Mucosa of stomach (tissue), 1 donor: ENCODE measurements at regions not wholly inside any gene's neighbourhood (a gene's known extent, or its start where the extent isn't known, plus 50 kb on each side); places are given as distances from the start of the nearest gene placed in this dataset.
"Not testable (repeated sequence)": the region's sequence is repeated elsewhere in the genome, so short reads cannot be mapped to it uniquely, and the experiment has no call there.

Experiments used
- H3K27me3 ChIP-seq: one replicate; pipeline ENCODE4 v1.7.0; 2013; ENCODE audit warnings: mild to moderate bottlenecking, low read length; ENCODE audit not compliant: control insufficient read depth, insufficient read depth
- H3K36me3 ChIP-seq: one replicate; pipeline ENCODE4 v1.7.0; 2013; ENCODE audit warnings: low read length; ENCODE audit not compliant: control insufficient read depth, insufficient read depth
- H3K4me1 ChIP-seq: one replicate; pipeline ENCODE4 v1.7.0; 2013; ENCODE audit warnings: mild to moderate bottlenecking, low read length; ENCODE audit not compliant: control insufficient read depth, insufficient read depth
- H3K4me3 ChIP-seq: one replicate; pipeline ENCODE4 v1.7.0; 2013; ENCODE audit warnings: low read length
- H3K9ac ChIP-seq: one replicate; pipeline ENCODE4 v1.7.0; 2013; ENCODE audit warnings: mild to moderate bottlenecking, low read length, moderate library complexity
- H3K9me3 ChIP-seq: one replicate; pipeline ENCODE4 v1.7.0; 2013; ENCODE audit warnings: mild to moderate bottlenecking, low read length, moderate library complexity; ENCODE audit not compliant: control insufficient read depth
- donor health status: Pancreatic carcinoma.

DNA sequence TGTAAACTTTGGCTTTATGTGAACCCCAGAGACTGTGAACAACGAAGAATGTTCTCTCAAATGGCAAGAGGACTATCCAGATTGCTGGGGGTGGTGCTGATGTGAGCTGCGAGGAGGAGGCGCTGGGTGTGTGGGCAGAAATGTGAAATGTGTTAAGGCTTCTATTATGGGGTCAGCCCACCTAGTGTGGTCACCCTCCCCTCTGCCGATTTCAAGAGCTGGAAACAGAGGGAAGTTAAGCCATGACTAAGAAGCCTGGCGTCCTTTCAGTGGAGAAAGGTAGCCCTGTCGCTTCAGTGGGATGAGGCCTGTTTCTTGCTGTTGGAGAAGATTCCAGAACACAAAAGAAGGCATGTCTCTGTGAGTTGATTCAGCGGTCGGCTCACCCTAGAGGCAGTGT is 89.0 kb upstream of the KCTD1 start:
- Histone ChIP-seq H3K9ac (no peak overlapping the region), H3K36me3 (no peaks in the 10 kb centered on the region)

DNA sequence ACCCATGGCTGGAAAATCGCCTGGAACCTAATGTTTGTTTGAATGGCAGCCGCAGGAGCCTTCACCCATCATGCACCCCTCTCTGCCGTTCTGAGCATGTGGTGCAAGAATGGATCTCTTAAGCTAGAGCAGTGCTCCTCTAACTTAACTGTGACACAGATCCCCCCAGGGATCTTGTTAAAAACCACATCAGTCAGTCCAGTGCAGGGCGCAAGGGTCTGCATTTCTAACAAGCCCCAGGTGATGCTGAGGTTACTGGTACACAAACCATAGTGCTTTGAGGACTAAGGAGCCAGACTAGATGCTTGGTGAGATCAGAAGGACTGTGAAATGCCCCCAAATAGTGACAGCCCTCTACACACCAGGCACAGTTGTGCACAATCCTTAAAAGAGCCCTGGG is 87.1 kb upstream of the KCTD1 start:
- H3K9ac ChIP-seq: no peak overlapping the region
- H3K4me1 ChIP-seq: no peaks in the 10 kb centered on the region
- H3K36me3 ChIP-seq: no peaks in the 10 kb centered on the region
- H3K27me3 ChIP-seq: no peaks in the 10 kb centered on the region
- H3K9me3 ChIP-seq: no peaks in the 10 kb centered on the region
- no peak overlapping the region for H3K4me3 ChIP-seq

More for the DNA sequence above, 89.0 kb upstream of the KCTD1 start:
- no peaks in the 10 kb centered on the region for H3K9me3 ChIP-seq
- H3K4me3 ChIP-seq: no peak overlapping the region
- no peaks in the 10 kb centered on the region for H3K4me1 ChIP-seq
- H3K27me3 ChIP-seq: no peaks in the 10 kb centered on the region

- H3K36me3 ChIP-seq: no peaks in the 10 kb centered on the region
- no peak overlapping the region for H3K9ac ChIP-seq
- H3K9me3 ChIP-seq: no peaks in the 10 kb centered on the region
These were observed 86.3 kb upstream of the KCTD1 start for GRCh38 chr18:26634631-26635030.

DNA sequence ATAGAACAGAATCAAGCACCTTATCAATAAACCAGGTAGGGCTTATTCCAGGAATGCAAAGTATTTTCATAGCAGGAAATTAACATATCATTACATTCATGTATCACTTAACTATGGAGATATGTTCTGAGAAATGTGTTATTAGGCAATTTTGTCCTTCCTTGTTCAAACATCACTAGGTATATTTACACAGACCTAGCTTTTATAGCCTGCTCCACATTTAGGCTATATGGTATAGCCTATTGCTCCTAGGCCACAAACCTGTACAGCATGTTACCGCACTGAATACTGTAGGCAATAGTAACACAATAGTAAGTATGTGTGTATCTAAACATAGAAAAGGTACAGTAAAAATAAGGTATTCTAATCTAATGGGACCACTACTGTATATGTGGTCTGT is 82.8 kb upstream of the KCTD1 start:
- Histone ChIP-seq H3K4me3 (no peak overlapping the region), H3K9me3 (no peaks in the 10 kb centered on the region), H3K9ac (no peak overlapping the region), H3K36me3 (no peaks in the 10 kb centered on the region), H3K4me1 (no peaks in the 10 kb centered on the region), H3K27me3 (no peaks in the 10 kb centered on the region)

More at GRCh38 chr18:26634631-26635030, 86.3 kb upstream of the KCTD1 start:
- H3K4me1 ChIP-seq: no peaks in the 10 kb centered on the region
- H3K27me3 ChIP-seq: no peaks in the 10 kb centered on the region
- no peak overlapping the region for H3K4me3 ChIP-seq

DNA sequence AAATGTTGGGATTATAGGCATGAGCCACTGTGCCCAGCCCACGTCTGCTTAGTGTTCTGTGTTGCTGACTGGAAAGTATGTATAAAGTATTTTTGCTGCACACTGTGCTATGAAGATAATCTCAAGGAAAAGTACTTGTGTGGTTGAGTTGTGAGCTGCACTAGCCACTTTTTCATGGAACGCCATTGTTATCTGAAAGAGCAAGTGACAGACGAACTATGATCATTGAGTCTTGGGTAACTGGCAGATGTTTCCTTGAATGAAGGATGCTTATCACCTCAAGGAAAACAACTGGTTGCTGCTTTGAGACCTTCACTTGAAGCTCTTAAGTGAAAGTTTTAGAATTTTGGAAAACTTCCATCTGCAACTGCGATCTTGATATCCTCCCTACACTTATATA is 82.2 kb upstream of the KCTD1 start:
- no peaks in the 10 kb centered on the region for H3K36me3 ChIP-seq
- H3K9me3 ChIP-seq: no peaks in the 10 kb centered on the region
- no peaks in the 10 kb centered on the region for H3K27me3 ChIP-seq
- no peaks in the 10 kb centered on the region for H3K4me1 ChIP-seq
- H3K9ac ChIP-seq: no peak overlapping the region
- no peak overlapping the region for H3K4me3 ChIP-seq

DNA sequence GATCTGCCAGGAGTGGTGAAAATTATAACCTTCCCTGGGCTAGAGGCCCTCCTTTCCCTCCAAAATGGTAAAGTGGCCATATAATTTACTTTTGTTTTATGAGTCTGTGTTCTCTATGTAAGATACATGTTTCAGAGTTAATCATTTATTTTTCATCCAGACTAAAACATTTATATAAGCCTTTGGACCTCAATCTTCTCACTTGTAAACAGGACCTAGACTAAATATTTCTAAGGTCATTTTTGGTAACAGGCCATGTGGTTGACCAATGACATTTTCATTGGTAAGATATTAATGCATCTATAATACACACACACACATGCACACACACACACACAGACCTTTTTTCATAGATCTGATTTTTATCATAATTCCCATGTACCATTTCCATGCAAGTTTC is 79.7 kb upstream of the KCTD1 start:
- no peak overlapping the region for H3K4me3 ChIP-seq
- H3K9ac ChIP-seq: no peak overlapping the region
- no peaks in the 10 kb centered on the region for H3K36me3 ChIP-seq
- no peaks in the 10 kb centered on the region for H3K9me3 ChIP-seq
- H3K4me1 ChIP-seq: no peaks in the 10 kb centered on the region
- no peaks in the 10 kb centered on the region for H3K27me3 ChIP-seq

- Histone ChIP-seq H3K4me3 (no peak overlapping the region), H3K9me3 (no peaks in the 10 kb centered on the region), H3K4me1 (no peaks in the 10 kb centered on the region), H3K27me3 (no peaks in the 10 kb centered on the region), H3K36me3 (no peaks in the 10 kb centered on the region), H3K9ac (no peak overlapping the region)
These were observed 76.1 kb upstream of the KCTD1 start for GRCh38 chr18:26624443-26624842.

- not testable (repeated sequence) for H3K4me3 ChIP-seq, H3K27me3 ChIP-seq, H3K36me3 ChIP-seq, H3K4me1 ChIP-seq, H3K9ac ChIP-seq, H3K9me3 ChIP-seq
These were observed 75.0 kb upstream of the KCTD1 start for GRCh38 chr18:26623314-26623713.

DNA sequence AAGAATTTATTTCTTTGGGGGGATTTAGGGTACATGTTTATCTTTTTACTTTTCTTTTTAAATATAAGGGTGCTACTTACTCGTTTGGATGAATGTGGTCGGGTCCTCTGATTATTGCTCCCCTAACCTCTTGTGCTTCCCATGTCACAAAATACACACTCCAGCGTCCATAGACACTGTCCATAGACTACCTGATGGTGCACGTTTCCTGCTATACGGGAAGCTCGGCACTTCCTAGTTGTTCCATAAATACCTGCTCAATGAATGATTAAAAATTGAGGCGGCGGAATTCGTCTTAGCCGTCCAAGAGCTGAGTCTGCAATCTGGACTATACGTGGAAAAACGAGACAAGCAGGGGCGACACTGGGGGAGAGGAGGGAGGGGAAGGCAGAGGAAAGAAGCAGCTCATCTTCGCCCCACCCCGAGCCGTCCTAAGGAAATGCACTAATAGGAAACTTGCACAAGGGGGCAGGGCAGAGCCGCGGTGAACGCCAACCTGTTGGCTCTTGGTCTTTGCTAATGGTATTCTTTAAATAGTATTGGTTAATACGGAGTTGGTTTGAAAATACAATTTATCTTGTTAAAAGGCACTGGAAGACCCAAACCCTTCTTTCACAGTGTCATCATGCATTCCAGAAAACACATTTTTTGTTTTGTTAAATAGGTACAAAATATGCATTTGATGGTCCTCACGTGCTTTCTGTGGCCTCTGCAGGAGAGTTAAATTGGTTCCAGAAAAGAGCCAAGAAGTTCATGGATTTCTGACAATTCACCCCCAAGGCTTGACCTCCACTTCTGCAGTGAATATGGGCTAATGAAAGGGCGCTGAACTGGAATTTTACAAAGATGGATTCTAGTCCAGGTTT is 73.0 kb upstream of the KCTD1 start:
- Histone ChIP-seq H3K27me3 (no peaks in the 10 kb centered on the region), H3K9ac (no peak overlapping the region), H3K4me3 (no peak overlapping the region), H3K4me1 (no peaks in the 10 kb centered on the region), H3K9me3 (no peaks in the 10 kb centered on the region), H3K36me3 (no peaks in the 10 kb centered on the region)

DNA sequence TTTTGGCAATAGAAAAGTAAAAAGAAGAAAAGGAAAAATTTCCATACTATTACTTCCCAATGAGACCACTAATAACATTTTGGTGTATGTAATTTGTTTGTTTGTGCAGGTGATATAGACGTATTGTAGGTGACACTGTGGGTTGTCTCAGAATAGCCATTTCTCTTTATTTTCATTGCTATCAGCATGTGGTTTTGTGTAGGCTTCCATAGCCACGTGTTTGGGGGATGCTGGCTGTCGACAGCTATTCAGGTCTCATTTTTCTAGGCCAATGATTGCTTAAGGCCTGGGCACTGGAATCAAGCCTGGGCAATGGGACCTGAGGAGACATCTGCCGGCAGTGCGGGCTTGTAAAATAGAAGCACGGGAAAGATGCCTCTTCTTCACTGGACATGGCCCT is 71.0 kb upstream of the KCTD1 start:
- H3K4me1 ChIP-seq: no peaks in the 10 kb centered on the region
- H3K36me3 ChIP-seq: no peaks in the 10 kb centered on the region
- H3K4me3 ChIP-seq: no peak overlapping the region
- no peaks in the 10 kb centered on the region for H3K9me3 ChIP-seq
- H3K27me3 ChIP-seq: no peaks in the 10 kb centered on the region
- H3K9ac ChIP-seq: no peak overlapping the region

- Histone ChIP-seq H3K9me3 (no peaks in the 10 kb centered on the region), H3K36me3 (no peaks in the 10 kb centered on the region), H3K4me3 (no peak overlapping the region), H3K9ac (no peak overlapping the region), H3K27me3 (no peaks in the 10 kb centered on the region), H3K4me1 (no peaks in the 10 kb centered on the region)
These were observed 69.8 kb upstream of the KCTD1 start for GRCh38 chr18:26618135-26618534.

DNA sequence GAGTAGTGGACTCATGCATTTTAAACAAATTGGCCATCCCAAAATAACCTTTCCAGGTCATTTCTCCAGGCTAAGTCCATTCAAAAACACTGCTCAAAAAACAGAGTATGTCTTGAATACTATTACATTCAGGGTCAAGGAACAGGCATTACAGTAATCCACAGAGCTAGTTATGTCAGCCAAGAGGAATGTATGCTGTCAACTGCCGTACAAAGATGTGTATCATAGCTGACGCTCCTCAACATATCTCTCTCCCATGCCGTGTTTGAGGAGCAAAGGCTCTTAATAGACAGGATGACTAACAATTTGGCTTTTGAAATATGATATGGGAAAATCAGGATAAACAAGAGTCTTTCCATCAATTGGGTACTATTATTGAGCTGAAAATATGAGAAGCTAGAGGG is 68.8 kb upstream of the KCTD1 start:
- Histone ChIP-seq H3K27me3 (no peaks in the 10 kb centered on the region), H3K9me3 (no peaks in the 10 kb centered on the region), H3K4me3 (no peak overlapping the region), H3K4me1 (no peaks in the 10 kb centered on the region), H3K9ac (no peak overlapping the region), H3K36me3 (no peaks in the 10 kb centered on the region)

- Histone ChIP-seq H3K9me3 (no peaks in the 10 kb centered on the region), H3K36me3 (no peaks in the 10 kb centered on the region), H3K27me3 (no peaks in the 10 kb centered on the region), H3K4me1 (no peaks in the 10 kb centered on the region), H3K9ac (no peak overlapping the region), H3K4me3 (no peak overlapping the region)
These were observed 66.0 kb upstream of the KCTD1 start for GRCh38 chr18:26614374-26614773.
